GM21737 (cell line): ENCODE measurements at regions not wholly inside any gene's neighbourhood (a gene's known extent, or its start where the extent isn't known, plus 50 kb on each side); places are given as distances from the start of the nearest gene placed in this dataset.
"Not testable (repeated sequence)": the region's sequence is repeated elsewhere in the genome, so short reads cannot be mapped to it uniquely, and the experiment has no call there.

Experiments
- ATAC-seq: cut with Tn5 transposase; IDR thresholded peaks from one replicate; pipeline ENCODE4 v1.9.1; 2021; ENCODE audit warnings: mild to moderate bottlenecking, moderate library complexity; ENCODE audit not compliant: unreplicated experiment

- ATAC-seq = no peak
Observed at GRCh38 chr2:41129988-41130387, 678.1 kb upstream of the SLC8A1 start.

- ATAC-seq = no peak
Observed at GRCh38 chr2:41137031-41137430, 685.1 kb upstream of the SLC8A1 start.

- no peak for ATAC-seq
Observed at GRCh38 chr2:41141146-41141791, 689.4 kb upstream of the SLC8A1 start.

- ATAC-seq = no peak
Observed at GRCh38 chr2:41142478-41142877, 690.6 kb upstream of the SLC8A1 start.

- ATAC-seq = no peak
Observed at GRCh38 chr2:41145066-41145465, 693.2 kb upstream of the SLC8A1 start.

- no peak for ATAC-seq
Observed at GRCh38 chr2:41149054-41149453, 697.2 kb upstream of the SLC8A1 start.

GRCh38 chr2:41151746-41152145 is 699.9 kb upstream of the SLC8A1 start:
- no peak for ATAC-seq

GRCh38 chr2:41152318-41152717 is 700.4 kb upstream of the SLC8A1 start:
- ATAC-seq = no peak

GRCh38 chr2:41160439-41160838 is 708.5 kb upstream of the SLC8A1 start:
- no peak for ATAC-seq

GRCh38 chr2:41167014-41167413 is 715.1 kb upstream of the SLC8A1 start:
- ATAC-seq = no peak

GRCh38 chr2:41169744-41170143 is 717.9 kb upstream of the SLC8A1 start:
- ATAC-seq = no peak

- no peak for ATAC-seq
Observed at GRCh38 chr2:41170589-41170988, 718.7 kb upstream of the SLC8A1 start.

- ATAC-seq = no peak
Observed at GRCh38 chr2:41180387-41180786, 728.5 kb upstream of the SLC8A1 start.

GRCh38 chr2:41182961-41183360 is 731.1 kb upstream of the SLC8A1 start:
- no peak for ATAC-seq

GRCh38 chr2:41187376-41188122 is 735.7 kb upstream of the SLC8A1 start:
- no peak for ATAC-seq

GRCh38 chr2:41194230-41194629 is 742.3 kb upstream of the SLC8A1 start:
- no peak for ATAC-seq

- ATAC-seq = no peak
Observed at GRCh38 chr2:41197781-41198180, 745.9 kb upstream of the SLC8A1 start.

GRCh38 chr2:41199334-41199733 is 747.4 kb upstream of the SLC8A1 start:
- no peak for ATAC-seq

GRCh38 chr2:41204315-41204714 is 752.4 kb upstream of the SLC8A1 start:
- no peak for ATAC-seq

GRCh38 chr2:41206004-41206403 is 754.1 kb upstream of the SLC8A1 start:
- ATAC-seq = no peak

- no peak for ATAC-seq
Observed at GRCh38 chr2:41207578-41207977, 755.7 kb upstream of the SLC8A1 start.

- ATAC-seq = not testable (repeated sequence)
Observed at GRCh38 chr2:41210030-41210429, 758.1 kb upstream of the SLC8A1 start.

- ATAC-seq = no peak
Observed at GRCh38 chr2:41216978-41217377, 765.1 kb upstream of the SLC8A1 start.
